ENCODE measurements at regions not wholly inside any gene's neighbourhood (a gene's known extent, or its start where the extent isn't known, plus 50 kb on each side); places are given as distances from the start of the nearest gene placed in this dataset.

GRCh38 chr1:219670426-219671149, 57.7 kb upstream of the ZC3H11B start:
- Histone ChIP-seq H3K36me3 (no peaks in the 10 kb centered on the region), H3K4me2 (no peak overlapping the region), H3K9ac (no peak overlapping the region), H3K9me3 (replicated peaks in 1 of 11) (no peaks in the 10 kb centered on the region), H3K27ac (no peak overlapping the region), H4K20me1 (no peaks in the 10 kb centered on the region), H3K4me1 (no peaks in the 10 kb centered on the region), H3K4me3 (no peak overlapping the region), H3K27me3 (no peaks in the 10 kb centered on the region)
- no peak for TF ChIP-seq Cebpa-rat (IDR thresholded peaks at IDR 0.05)

DNA sequence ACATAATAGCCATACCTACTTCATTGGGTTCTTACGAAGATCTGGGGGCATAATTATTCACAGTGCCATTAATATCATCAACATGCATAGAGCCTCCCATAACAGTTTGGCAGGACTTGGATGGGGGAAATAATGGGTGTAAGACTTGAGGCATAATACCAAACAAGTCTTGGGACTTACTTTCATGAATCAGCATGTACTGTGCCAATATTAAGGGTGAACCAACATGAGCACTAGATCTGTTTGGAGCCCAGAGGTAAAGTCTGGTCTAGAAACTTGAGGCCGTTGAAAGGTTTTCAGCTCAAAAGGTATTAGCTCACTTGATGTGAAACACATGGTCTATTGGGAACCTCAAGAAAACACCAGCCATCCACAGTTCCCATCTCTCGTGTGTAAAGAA, 56.7 kb upstream of the ZC3H11B start:
- H3K4me3 ChIP-seq: no peak overlapping the region
- H3K4me1 ChIP-seq: no peaks in the 10 kb centered on the region
- no peak overlapping the region for H3K4me2 ChIP-seq
- no peak overlapping the region for H3K9ac ChIP-seq
- no peak overlapping the region for H3K27ac ChIP-seq
- no peaks in the 10 kb centered on the region for H3K9me3 ChIP-seq (replicated peaks in 1 of 11)
- no peaks in the 10 kb centered on the region for H3K36me3 ChIP-seq
- H3K27me3 ChIP-seq: no peaks in the 10 kb centered on the region
- no peak for TF ChIP-seq Cebpa-rat (IDR thresholded peaks at IDR 0.05)
- no peaks in the 10 kb centered on the region for H4K20me1 ChIP-seq

DNA sequence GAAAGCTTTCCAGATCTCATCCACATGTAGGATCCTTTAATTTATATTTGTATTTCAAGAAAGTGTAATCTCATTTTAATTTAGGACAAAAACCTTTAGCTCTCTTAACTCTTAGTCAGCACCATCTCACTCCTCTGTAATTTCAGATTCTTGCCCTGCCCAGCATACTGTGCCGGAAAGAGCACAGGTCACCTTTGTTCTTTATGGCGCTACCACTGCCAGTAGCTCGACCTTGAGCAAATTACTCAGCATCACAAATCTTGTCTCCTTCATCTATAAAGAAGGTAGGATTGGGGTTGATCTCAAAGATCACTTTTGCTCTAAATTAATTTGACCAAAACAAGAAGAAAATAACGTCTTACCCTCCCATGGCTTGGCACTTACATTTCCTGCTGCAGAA, 56.1 kb upstream of the ZC3H11B start:
- no peak for TF ChIP-seq Cebpa-rat (IDR thresholded peaks at IDR 0.05)
- Histone ChIP-seq H3K9ac (no peak overlapping the region), H3K4me3 (no peak overlapping the region), H3K36me3 (no peaks in the 10 kb centered on the region), H3K4me2 (no peak overlapping the region), H3K4me1 (no peaks in the 10 kb centered on the region), H3K27me3 (no peaks in the 10 kb centered on the region), H3K27ac (no peak overlapping the region), H3K9me3 (replicated peaks in 1 of 11) (no peaks in the 10 kb centered on the region), H4K20me1 (no peaks in the 10 kb centered on the region)

- Histone ChIP-seq H3K36me3 (no peaks in the 10 kb centered on the region), H3K9ac (no peak overlapping the region), H4K20me1 (no peaks in the 10 kb centered on the region), H3K27me3 (no peaks in the 10 kb centered on the region), H3K27ac (no peak overlapping the region), H3K9me3 (replicated peaks in 1 of 11) (no peaks in the 10 kb centered on the region), H3K4me3 (no peak overlapping the region), H3K4me1 (no peaks in the 10 kb centered on the region), H3K4me2 (no peak overlapping the region)
- TF ChIP-seq Cebpa-rat (IDR thresholded peaks at IDR 0.05): no peak
Observed at GRCh38 chr1:219668446-219668845, 55.5 kb upstream of the ZC3H11B start.

DNA sequence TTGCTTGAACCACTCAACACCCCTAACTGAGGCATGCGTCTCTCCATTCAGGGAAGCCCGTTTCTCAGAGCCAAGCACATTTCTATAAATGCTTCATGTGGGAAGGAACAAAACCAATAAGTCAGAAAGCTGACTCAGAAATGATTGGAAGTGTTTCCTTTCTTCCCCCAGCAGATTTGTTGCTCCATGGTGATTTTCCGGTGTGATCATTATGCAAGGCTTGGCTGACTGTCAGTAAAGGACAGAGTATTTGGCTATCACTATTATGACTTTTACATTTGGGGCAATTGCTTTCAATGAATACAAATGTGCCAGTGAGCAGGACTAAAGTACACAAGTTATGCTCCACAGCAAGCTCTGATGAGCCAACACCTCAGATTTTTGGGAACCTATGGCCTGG, 53.3 kb upstream of the ZC3H11B start:
- H3K4me2 ChIP-seq: no peak overlapping the region
- no peaks in the 10 kb centered on the region for H3K9me3 ChIP-seq (replicated peaks in 1 of 11)
- H3K27me3 ChIP-seq: no peaks in the 10 kb centered on the region
- H3K9ac ChIP-seq: no peak overlapping the region
- no peak overlapping the region for H3K4me3 ChIP-seq
- H4K20me1 ChIP-seq: no peaks in the 10 kb centered on the region
- TF ChIP-seq Cebpa-rat (IDR thresholded peaks at IDR 0.05): no peak
- H3K4me1 ChIP-seq: no peaks in the 10 kb centered on the region
- no peak overlapping the region for H3K27ac ChIP-seq
- no peaks in the 10 kb centered on the region for H3K36me3 ChIP-seq

GRCh38 chr1:219665089-219665488, 52.2 kb upstream of the ZC3H11B start:
- Histone ChIP-seq H3K9ac (no peak overlapping the region), H3K4me3 (no peak overlapping the region), H3K9me3 (replicated peaks in 1 of 11) (no peaks in the 10 kb centered on the region), H3K4me2 (no peak overlapping the region), H3K4me1 (peaks cover 0 to 8% (median 0%) of the 10 kb centered on the region in 10 experiments; a peak in 4 of 20 replicates), H3K27ac (no peak overlapping the region), H4K20me1 (no peaks in the 10 kb centered on the region), H3K27me3 (no peaks in the 10 kb centered on the region), H3K36me3 (no peaks in the 10 kb centered on the region)
- no peak for TF ChIP-seq Cebpa-rat (IDR thresholded peaks at IDR 0.05)

- no peaks in the 10 kb centered on the region for H3K36me3 ChIP-seq
- H3K27me3 ChIP-seq: no peaks in the 10 kb centered on the region
- H3K4me2 ChIP-seq: no peak overlapping the region
- H3K4me3 ChIP-seq: no peak overlapping the region
- no peak overlapping the region for H3K9ac ChIP-seq
- peaks cover 0 to 12% (median 0%) of the 10 kb centered on the region in 10 experiments; a peak in 6 of 20 replicates for H3K4me1 ChIP-seq
- no peaks in the 10 kb centered on the region for H4K20me1 ChIP-seq
- TF ChIP-seq Cebpa-rat (IDR thresholded peaks at IDR 0.05): no peak
- no peak overlapping the region for H3K27ac ChIP-seq
- no peaks in the 10 kb centered on the region for H3K9me3 ChIP-seq (replicated peaks in 1 of 11)
Observed at GRCh38 chr1:219664310-219665029, 51.6 kb upstream of the ZC3H11B start.
